Right atrium auricular region (tissue), 2 donors: ENCODE measurements at regions not wholly inside any gene's neighbourhood (a gene's known extent, or its start where the extent isn't known, plus 50 kb on each side); places are given as distances from the start of the nearest gene placed in this dataset.

Experiments used
- DNase-seq: peaks from one replicate; pipeline ENCODE4 v3.0.0-alpha.2; 2019; ENCODE audit warnings: low spot score
- H3K27ac ChIP-seq, 2 donors: fragments of 200-600 bp; sonication (generic); 1 replicate in 1 of 2; 2 replicates in 1 of 2; pipeline ENCODE4 v1.5.1; 2016 to 2019
- H3K27me3 ChIP-seq, 2 donors: fragments of 200-600 bp; sonication (generic); one replicate each; pipeline versions ENCODE4 v1.5.1 to v1.6.0; 2017 to 2019
- H3K36me3 ChIP-seq: fragments of 200-600 bp; sonication (generic); one replicate; pipeline ENCODE4 v1.5.1; 2016
- H3K4me1 ChIP-seq, 2 donors: fragments of 200-600 bp; sonication (generic); one replicate each; pipeline versions ENCODE4 v1.5.1 to v1.6.0; 2017 to 2019
- H3K4me3 ChIP-seq, 2 donors: fragments of 200-600 bp; sonication (generic); 1 replicate in 1 of 2; 2 replicates in 1 of 2; pipeline ENCODE4 v1.5.1; 2017 to 2019; ENCODE audit warnings: mild to moderate bottlenecking in 1 of 2, moderate library complexity in 1 of 2
- H3K9me3 ChIP-seq, 2 donors: fragments of 200-600 bp; sonication (generic); one replicate each; pipeline ENCODE4 v1.5.1; 2019
- CTCF ChIP-seq, 2 donors: fragments of 200-600 bp; sonication (generic); IDR thresholded peaks; one replicate each; pipeline ENCODE4 v1.5.1; 2019; ENCODE audit warnings: antibody characterized with exemption in 2 of 2

GRCh38 chr3:21238661-21239060, 512.3 kb downstream of the ZNF385D start:
- TF ChIP-seq CTCF (IDR thresholded peaks at IDR 0.05): no peak
- H3K27me3 ChIP-seq: no peaks in the 10 kb centered on the region
- no peaks in the 10 kb centered on the region for H3K36me3 ChIP-seq
- H3K9me3 ChIP-seq: peaks cover 0 to 2% of the 10 kb centered on the region in 2 donors
- no peak for DNase-seq
- no peaks in the 10 kb centered on the region for H3K4me1 ChIP-seq
- no peak overlapping the region for H3K27ac ChIP-seq
- H3K4me3 ChIP-seq: no peak overlapping the region

- Histone ChIP-seq H3K9me3 (no peaks in the 10 kb centered on the region), H3K4me1 (no peaks in the 10 kb centered on the region), H3K27me3 (no peaks in the 10 kb centered on the region), H3K27ac (no peak overlapping the region), H3K4me3 (no peak overlapping the region), H3K36me3 (no peaks in the 10 kb centered on the region)
- no peak for DNase-seq
- no peak for TF ChIP-seq CTCF (IDR thresholded peaks at IDR 0.05)
Observed at GRCh38 chr3:21237638-21238037, 513.4 kb downstream of the ZNF385D start.

GRCh38 chr3:21235491-21235890, 515.5 kb downstream of the ZNF385D start:
- H3K9me3 ChIP-seq: no peaks in the 10 kb centered on the region
- H3K27ac ChIP-seq: no peak overlapping the region
- no peak overlapping the region for H3K4me3 ChIP-seq
- H3K4me1 ChIP-seq: no peaks in the 10 kb centered on the region
- H3K36me3 ChIP-seq: no peaks in the 10 kb centered on the region
- H3K27me3 ChIP-seq: no peaks in the 10 kb centered on the region
- no peak for DNase-seq
- no peak for TF ChIP-seq CTCF (IDR thresholded peaks at IDR 0.05)

GRCh38 chr3:21234933-21235332, 516.1 kb downstream of the ZNF385D start:
- Histone ChIP-seq H3K27me3 (no peaks in the 10 kb centered on the region), H3K27ac (no peak overlapping the region), H3K9me3 (no peaks in the 10 kb centered on the region), H3K36me3 (no peaks in the 10 kb centered on the region), H3K4me1 (no peaks in the 10 kb centered on the region), H3K4me3 (no peak overlapping the region)
- DNase-seq: no peak
- TF ChIP-seq CTCF (IDR thresholded peaks at IDR 0.05): no peak

- TF ChIP-seq CTCF (IDR thresholded peaks at IDR 0.05): no peak
- Histone ChIP-seq H3K9me3 (no peaks in the 10 kb centered on the region), H3K27ac (no peak overlapping the region), H3K36me3 (no peaks in the 10 kb centered on the region), H3K4me1 (no peaks in the 10 kb centered on the region), H3K27me3 (no peaks in the 10 kb centered on the region), H3K4me3 (no peak overlapping the region)
- DNase-seq: no peak
Observed at GRCh38 chr3:21229426-21230135, 521.4 kb downstream of the ZNF385D start.

- Histone ChIP-seq H3K27ac (no peak overlapping the region), H3K4me3 (no peak overlapping the region), H3K27me3 (no peaks in the 10 kb centered on the region), H3K36me3 (no peaks in the 10 kb centered on the region), H3K9me3 (no peaks in the 10 kb centered on the region), H3K4me1 (no peaks in the 10 kb centered on the region)
- no peak for DNase-seq
- no peak for TF ChIP-seq CTCF (IDR thresholded peaks at IDR 0.05)
Observed at GRCh38 chr3:21226086-21226485, 524.9 kb downstream of the ZNF385D start.
